ENCODE measurements at regions not wholly inside any gene's neighbourhood (a gene's known extent, or its start where the extent isn't known, plus 50 kb on each side); places are given as distances from the start of the nearest gene placed in this dataset.

DNA sequence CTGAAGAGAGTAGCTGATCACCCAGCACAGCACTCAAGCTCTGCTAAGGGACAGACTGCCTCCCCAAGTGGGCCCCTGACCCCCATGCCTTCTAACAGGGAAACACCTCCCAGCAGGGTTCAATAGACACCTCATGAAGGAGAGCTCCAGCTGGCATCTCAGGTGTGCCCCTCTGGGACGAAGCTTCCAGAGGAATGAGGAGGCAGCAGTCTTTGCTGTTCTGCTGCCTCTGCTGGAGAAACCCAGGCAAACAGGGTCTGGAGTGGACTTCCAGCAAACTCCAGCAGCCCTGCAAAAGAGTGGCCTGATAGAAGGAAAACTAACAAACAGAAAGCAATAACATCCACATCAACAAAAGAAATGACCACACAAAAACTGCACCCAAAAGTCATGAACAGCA lies 412.8 kb downstream of the PRDM5 start:
- TF ChIP-seq, protein P1, sequence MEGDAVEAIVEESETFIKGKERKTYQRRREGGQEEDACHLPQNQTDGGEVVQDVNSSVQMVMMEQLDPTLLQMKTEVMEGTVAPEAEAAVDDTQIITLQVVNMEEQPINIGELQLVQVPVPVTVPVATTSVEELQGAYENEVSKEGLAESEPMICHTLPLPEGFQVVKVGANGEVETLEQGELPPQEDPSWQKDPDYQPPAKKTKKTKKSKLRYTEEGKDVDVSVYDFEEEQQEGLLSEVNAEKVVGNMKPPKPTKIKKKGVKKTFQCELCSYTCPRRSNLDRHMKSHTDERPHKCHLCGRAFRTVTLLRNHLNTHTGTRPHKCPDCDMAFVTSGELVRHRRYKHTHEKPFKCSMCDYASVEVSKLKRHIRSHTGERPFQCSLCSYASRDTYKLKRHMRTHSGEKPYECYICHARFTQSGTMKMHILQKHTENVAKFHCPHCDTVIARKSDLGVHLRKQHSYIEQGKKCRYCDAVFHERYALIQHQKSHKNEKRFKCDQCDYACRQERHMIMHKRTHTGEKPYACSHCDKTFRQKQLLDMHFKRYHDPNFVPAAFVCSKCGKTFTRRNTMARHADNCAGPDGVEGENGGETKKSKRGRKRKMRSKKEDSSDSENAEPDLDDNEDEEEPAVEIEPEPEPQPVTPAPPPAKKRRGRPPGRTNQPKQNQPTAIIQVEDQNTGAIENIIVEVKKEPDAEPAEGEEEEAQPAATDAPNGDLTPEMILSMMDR (IDR thresholded peaks at IDR 0.05 in 4 of 5, conservative IDR thresholded peaks at IDR 0.05 in 1 of 5) = no peak
- TF ChIP-seq POLR2A (IDR thresholded peaks at IDR 0.05) = no peak
